ENCODE measurements at regions not wholly inside any gene's neighbourhood (a gene's known extent, or its start where the extent isn't known, plus 50 kb on each side); places are given as distances from the start of the nearest gene placed in this dataset.
"Not testable (repeated sequence)": the region's sequence is repeated elsewhere in the genome, so short reads cannot be mapped to it uniquely, and the experiment has no call there.

DNA sequence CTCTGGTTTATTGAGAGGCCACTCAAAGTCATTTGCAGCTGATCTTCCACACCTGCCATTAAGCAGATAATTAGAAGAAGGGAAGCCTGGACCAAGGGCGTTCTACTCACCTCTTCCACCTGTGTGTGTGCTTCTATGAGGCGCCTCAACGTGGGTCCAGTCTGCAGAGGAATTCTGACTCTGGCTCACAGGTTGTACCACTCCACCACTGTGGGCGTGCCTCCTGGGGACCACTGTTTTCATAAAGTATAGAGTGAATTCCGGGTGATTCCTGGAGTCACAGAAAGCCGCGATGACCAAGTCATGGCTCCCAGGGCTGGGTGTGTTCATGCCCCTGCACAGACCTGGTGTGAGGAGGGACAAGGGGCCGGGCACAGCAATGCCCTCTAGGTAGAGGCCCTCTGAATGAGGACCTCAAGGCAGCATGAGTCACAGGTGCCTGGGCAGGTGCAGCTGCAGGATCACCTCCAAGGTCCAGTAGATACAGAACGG lies 408.3 kb upstream of the MGMT start:
- DNase-seq (ENCODE audit: low read depth) = no peak
- TF ChIP-seq, protein P1, sequence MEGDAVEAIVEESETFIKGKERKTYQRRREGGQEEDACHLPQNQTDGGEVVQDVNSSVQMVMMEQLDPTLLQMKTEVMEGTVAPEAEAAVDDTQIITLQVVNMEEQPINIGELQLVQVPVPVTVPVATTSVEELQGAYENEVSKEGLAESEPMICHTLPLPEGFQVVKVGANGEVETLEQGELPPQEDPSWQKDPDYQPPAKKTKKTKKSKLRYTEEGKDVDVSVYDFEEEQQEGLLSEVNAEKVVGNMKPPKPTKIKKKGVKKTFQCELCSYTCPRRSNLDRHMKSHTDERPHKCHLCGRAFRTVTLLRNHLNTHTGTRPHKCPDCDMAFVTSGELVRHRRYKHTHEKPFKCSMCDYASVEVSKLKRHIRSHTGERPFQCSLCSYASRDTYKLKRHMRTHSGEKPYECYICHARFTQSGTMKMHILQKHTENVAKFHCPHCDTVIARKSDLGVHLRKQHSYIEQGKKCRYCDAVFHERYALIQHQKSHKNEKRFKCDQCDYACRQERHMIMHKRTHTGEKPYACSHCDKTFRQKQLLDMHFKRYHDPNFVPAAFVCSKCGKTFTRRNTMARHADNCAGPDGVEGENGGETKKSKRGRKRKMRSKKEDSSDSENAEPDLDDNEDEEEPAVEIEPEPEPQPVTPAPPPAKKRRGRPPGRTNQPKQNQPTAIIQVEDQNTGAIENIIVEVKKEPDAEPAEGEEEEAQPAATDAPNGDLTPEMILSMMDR (conservative IDR thresholded peaks at IDR 0.05; ENCODE audit: low read depth, low read length) = no peak
- H3K4me3 ChIP-seq (ENCODE audit: low read depth, low read length) = no peak overlapping the region

DNA sequence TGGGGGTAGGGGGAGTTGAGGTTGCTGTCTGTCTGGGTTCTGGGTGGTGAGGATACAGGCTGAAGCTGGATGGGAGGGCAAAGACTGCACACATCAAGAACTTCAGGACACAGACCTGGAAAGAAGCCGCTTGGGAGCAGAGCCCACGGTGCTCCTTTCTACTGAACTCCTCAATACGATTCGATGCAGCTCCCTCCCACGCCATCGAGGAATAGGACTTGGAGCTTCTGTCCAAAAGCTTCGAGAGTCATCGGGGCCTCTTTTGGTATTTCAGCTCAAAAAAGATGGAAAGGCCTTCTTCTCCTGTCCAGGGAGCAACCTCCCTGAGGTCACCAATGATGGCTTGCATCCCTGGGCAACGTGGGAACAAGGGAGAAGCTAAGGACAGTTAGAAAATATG lies 407.1 kb upstream of the MGMT start:
- H3K4me3 ChIP-seq (ENCODE audit: low read depth, low read length) = no peak overlapping the region
- DNase-seq (ENCODE audit: low read depth) = no peak
- TF ChIP-seq, protein P1 (conservative IDR thresholded peaks at IDR 0.05; ENCODE audit: low read depth, low read length) = no peak

DNA sequence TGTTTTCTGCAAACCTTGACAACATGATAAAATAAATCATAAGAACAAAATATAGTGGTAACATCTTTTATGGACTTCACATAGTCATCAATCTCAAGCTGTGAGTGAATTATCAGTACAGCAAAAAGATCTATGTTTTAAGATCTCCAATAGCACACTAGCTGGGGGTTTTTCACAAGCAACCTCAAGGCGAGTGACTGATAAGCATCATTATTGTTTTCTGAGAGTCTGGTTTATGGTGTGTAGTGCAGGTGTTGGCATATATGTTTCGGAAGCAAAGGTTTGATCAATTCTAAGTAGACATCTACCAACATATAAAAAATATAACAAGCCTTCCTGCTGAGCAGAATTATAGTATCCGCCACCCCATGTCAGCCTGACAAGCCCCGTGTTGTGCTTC lies 403.8 kb upstream of the MGMT start:
- H3K4me3 ChIP-seq (ENCODE audit: low read depth, low read length) = no peak overlapping the region
- TF ChIP-seq, protein P1 (conservative IDR thresholded peaks at IDR 0.05; ENCODE audit: low read depth, low read length) = no peak
- DNase-seq (ENCODE audit: low read depth) = no peak

DNA sequence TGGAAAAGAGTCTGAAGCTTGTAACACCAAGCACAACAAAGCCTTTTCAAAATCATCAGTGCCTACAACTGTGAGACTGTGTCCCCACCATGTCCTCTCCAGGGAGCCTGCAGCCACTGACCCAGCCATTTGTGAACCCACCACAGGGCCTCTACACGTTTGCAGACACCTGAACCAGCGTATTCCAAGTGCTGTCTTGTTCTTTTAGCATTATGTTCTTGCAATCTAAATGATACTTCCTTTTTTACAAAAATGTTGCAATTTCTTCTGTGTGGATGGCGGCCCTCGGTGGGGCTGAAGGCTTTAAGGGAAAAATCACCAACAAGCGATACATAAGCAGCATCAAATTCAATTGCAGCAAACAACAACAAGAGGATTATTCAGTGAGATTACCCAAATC lies 403.2 kb upstream of the MGMT start:
- TF ChIP-seq, protein P1 (conservative IDR thresholded peaks at IDR 0.05; ENCODE audit: low read depth, low read length) = no peak
- H3K4me3 ChIP-seq (ENCODE audit: low read depth, low read length) = no peak overlapping the region
- DNase-seq (ENCODE audit: low read depth) = no peak

DNA sequence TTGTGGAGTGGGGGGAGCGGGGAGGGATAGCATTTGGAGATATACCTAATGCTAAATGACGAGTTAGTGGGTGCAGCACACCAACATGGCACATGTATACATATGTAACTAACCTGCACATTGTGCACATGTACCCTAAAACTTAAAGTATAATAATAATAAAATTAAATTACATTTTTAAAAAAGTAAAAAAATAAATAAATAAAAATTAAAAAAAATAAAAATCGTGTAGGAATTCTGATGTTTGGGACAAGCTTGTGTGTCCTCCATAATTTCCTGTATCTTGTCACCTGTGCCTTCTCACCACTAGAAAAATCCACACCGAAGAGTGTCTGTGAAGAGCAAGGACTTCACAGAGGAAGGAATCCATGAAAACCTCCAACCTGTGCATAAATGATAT lies 400.5 kb upstream of the MGMT start:
- H3K4me3 ChIP-seq (ENCODE audit: low read depth, low read length); DNase-seq (ENCODE audit: low read depth): not testable (repeated sequence)

DNA sequence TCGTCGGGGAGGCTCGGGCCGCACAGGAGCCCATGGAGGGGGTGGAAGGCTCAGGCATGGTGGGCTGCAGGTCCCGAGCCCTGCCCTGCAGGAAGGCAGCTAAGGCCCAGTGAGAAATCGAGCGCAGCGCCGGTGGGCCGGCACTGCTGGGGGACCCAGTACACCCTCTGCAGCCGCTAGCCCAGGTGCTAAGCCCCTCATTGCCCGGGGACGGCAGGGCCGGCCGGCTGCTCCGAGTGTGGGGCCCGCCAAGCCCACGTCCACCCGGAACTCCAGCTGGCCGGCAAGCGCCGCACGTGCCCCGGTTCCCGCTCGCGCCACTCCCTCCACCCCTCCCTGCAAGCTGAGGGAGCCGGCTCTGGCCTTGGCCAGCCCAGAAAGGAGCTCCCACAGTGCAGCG lies 395.6 kb upstream of the MGMT start:
- not testable (repeated sequence) for DNase-seq (ENCODE audit: low read depth); H3K4me3 ChIP-seq (ENCODE audit: low read depth, low read length)

DNA sequence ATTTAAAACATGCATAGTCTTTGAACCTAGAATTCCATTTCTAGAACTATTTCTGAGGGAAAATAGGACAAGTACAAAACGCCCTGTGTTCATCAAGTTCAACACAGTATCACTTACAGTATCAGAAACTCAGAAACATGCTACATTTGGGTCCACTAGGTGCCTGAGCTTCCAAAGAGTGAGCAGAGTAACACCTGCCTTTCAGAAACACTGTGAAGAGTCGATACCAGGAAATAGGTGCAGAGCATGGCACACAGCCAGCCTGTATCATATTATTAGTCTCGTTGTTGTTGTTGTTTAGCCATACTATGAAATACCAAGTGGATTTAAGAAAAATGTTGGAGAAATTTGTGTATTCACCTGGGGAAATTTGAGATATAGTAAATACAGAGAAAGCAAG lies 392.1 kb upstream of the MGMT start:
- no peak for DNase-seq (ENCODE audit: low read depth)
- no peak overlapping the region for H3K4me3 ChIP-seq (ENCODE audit: low read depth, low read length)
- TF ChIP-seq, protein P1 (conservative IDR thresholded peaks at IDR 0.05; ENCODE audit: low read depth, low read length) = no peak

DNA sequence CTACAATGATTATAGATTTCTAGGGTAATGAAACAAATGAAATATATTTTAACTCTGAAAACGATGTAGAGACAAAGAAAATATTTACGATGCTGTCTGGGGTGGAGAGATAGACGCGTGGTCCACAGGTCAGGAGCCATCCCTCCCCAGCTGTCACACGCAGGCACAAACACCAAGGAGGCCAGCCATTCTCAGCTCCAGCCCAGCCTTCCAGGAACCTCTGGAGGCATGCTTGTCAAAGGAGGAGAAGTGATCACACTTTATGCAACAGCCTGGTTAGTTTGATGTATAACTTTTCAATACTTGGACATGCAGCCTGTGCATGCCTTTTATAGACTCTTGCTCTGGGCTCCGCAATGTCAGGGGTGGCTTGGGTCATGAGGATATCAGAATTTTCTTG lies 391.5 kb upstream of the MGMT start:
- DNase-seq (ENCODE audit: low read depth) = no peak
- no peak overlapping the region for H3K4me3 ChIP-seq (ENCODE audit: low read depth, low read length)
- TF ChIP-seq, protein P1 (conservative IDR thresholded peaks at IDR 0.05; ENCODE audit: low read depth, low read length) = no peak
